ENCODE measurements at regions not wholly inside any gene's neighbourhood (a gene's known extent, or its start where the extent isn't known, plus 50 kb on each side); places are given as distances from the start of the nearest gene placed in this dataset.

DNA sequence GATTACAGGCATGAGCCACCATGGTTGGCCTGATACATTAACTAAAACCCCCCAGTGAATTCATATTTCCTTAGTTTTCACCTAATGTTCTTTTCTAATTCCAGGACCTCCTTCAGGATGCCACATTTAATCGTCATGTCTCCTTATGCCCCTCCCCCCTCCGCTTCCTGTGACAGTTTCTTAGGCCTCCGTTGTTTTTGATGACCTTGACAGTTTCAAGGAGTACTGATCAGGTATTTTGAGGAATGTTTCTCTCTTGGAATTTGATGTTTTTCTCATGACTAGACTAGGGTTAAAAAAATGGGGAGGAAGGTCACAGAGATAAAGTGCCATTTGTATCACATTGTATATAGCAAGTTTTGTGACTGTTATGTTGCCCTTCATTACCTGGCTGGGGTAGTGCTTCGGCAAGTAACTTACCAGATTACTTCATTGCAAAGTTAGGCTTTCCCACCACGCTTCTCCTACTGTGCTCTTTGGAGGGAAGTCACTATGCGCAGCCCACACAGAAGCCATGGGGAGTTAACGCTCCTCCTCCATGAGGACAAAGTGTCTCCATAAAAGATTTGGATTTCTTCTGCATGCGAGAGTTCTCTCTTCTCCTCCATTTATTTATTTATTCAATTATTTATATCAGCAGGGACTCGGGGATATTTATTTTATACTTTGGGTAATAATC is 99.5 kb downstream of the NCR2 start:
- DNase-seq (ENCODE audit: low read depth, low spot score): no peak
- TF ChIP-seq FOXP2 (optimal IDR thresholded peaks at IDR 0.05; ENCODE audit: control extremely low read depth, extremely low read length, insufficient read depth) (no peak), EZH2 (IDR thresholded peaks at IDR 0.05) (no peak), POLR2AphosphoS5 (IDR thresholded peaks at IDR 0.05; ENCODE audit: borderline replicate concordance, low read depth, low read length) (no peak)
- no peaks in the 10 kb centered on the region for H3K36me3 ChIP-seq (ENCODE audit: insufficient read depth, low read length)
- no peaks in the 10 kb centered on the region for H3K9me3 ChIP-seq (ENCODE audit: low read depth, low read length)
- no peak overlapping the region for H3K27ac ChIP-seq
- H3K9ac ChIP-seq (ENCODE audit: insufficient read length): no peak overlapping the region
- H3K4me3 ChIP-seq: no peak overlapping the region

DNA sequence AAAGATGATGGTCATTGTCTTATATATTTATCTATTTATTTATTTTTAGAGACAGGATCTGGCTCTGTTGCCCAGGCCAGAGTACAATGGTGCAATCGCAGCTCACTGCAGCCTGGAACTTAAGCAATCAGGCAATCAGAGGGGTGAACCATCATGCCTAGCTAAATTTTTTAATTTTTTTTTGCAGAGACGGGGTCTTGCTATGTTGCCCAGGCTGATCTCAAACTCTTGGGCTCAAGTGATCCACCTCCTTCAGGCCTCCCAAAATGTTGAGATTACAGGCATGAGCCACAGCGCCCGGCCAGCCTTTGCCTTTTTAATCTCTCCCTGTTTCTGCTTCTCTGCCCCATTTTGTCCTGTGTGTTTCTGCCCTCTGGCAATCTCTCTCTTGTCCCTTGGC is 102.2 kb downstream of the NCR2 start:
- Histone ChIP-seq H3K27ac (no peak overlapping the region), H3K4me3 (no peak overlapping the region), H3K9me3 (ENCODE audit: low read depth, low read length) (no peaks in the 10 kb centered on the region), H3K36me3 (ENCODE audit: insufficient read depth, low read length) (no peaks in the 10 kb centered on the region), H3K9ac (ENCODE audit: insufficient read length) (no peak overlapping the region)
- TF ChIP-seq FOXP2 (optimal IDR thresholded peaks at IDR 0.05; ENCODE audit: control extremely low read depth, extremely low read length, insufficient read depth) (no peak), EZH2 (IDR thresholded peaks at IDR 0.05) (no peak), POLR2AphosphoS5 (IDR thresholded peaks at IDR 0.05; ENCODE audit: borderline replicate concordance, low read depth, low read length) (no peak)
- no peak for DNase-seq (ENCODE audit: low read depth, low spot score)

DNA sequence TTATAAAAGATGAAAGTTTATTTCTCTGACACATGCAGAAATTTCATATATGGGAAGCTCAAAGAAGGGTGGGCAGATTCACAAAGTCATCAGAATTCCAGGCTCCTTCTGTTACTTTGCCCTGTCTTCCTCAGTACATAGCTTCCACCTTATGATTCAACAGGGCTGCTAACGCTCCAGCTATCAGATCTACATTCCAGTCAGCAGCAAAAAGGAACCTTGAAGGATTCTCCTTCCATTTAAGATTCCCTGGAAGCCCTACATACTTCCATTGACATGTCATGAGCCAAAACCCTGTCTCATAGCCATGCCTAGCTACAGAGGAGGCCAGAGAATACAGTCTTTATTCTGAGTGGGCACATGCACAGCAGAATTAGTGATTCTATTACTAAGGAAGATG is 103.3 kb downstream of the NCR2 start:
- H3K36me3 ChIP-seq (ENCODE audit: insufficient read depth, low read length): no peaks in the 10 kb centered on the region
- no peak for TF ChIP-seq POLR2AphosphoS5 (IDR thresholded peaks at IDR 0.05; ENCODE audit: borderline replicate concordance, low read depth, low read length)
- TF ChIP-seq EZH2 (IDR thresholded peaks at IDR 0.05): no peak
- no peak for TF ChIP-seq FOXP2 (optimal IDR thresholded peaks at IDR 0.05; ENCODE audit: control extremely low read depth, extremely low read length, insufficient read depth)
- no peak overlapping the region for H3K9ac ChIP-seq (ENCODE audit: insufficient read length)
- H3K9me3 ChIP-seq (ENCODE audit: low read depth, low read length): no peaks in the 10 kb centered on the region
- DNase-seq (ENCODE audit: low read depth, low spot score): no peak
- no peak overlapping the region for H3K4me3 ChIP-seq
- no peak overlapping the region for H3K27ac ChIP-seq

DNA sequence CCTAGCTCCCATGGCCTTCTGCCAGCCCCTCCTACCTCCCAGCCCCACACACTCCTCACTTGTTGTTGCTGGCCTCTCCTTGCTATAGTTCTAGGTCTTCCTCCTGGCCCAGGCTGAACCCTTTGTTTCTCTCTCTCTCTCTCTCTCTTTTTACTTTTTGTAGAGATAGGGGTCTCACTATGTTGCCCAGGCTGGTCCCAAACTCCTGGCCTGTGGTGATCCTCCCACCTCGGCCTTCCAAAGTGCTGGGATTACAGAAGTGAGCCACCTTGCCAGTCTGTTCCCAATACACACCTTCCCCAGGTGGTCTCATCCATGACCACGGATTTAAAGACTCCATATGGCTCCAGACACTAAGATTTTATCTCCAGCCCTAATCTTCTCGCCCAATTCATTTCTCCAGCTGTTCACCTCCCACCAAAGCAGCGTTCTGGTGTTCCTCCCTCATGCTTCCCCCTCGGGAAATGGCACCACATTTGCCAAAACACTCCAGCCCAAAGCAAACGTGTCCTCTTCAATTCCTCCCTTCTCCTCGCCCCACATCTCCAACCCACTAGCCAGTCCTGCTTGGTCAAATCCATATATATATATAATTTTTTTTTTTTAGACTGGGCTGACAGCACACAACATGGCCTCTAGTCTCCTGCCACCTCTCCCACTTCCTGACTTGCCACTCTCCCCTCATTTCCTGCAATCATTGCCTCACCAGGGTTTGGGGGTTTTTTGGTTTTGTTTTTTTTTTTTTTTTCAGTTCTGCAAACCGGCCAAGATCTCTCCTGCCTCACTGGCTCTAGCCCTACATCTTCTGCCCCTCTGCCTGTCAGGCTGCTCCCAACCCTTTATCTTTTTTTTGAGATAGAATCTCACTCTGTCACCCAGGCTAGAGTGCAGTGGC is 104.4 kb downstream of the NCR2 start:
- DNase-seq (ENCODE audit: low read depth, low spot score): no peak
- Histone ChIP-seq H3K27ac (no peak overlapping the region), H3K4me3 (no peak overlapping the region)

DNA sequence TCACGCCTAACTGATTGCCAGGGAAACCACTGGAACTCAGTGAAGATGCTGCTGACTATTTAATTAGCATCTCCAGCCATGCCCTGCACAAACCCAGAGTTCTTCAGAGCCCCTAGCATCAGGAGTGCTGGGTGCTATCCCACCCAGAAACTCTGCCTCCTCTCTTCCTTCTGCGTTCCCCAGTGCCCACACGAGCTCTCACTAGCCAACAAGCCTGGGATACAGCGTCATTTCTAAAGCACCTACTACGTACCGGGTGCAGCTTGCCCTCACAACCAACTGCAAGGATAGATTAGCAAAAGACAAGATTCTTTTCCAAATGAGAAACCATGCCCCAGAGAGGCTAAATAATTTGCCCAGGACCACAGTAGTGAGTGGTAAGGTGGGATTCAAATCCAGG is 105.2 kb upstream of the FOXP4 start:
- H3K9ac ChIP-seq (ENCODE audit: insufficient read length): no peak overlapping the region
- TF ChIP-seq EZH2 (IDR thresholded peaks at IDR 0.05) (no peak), FOXP2 (optimal IDR thresholded peaks at IDR 0.05; ENCODE audit: control extremely low read depth, extremely low read length, insufficient read depth) (no peak), POLR2AphosphoS5 (IDR thresholded peaks at IDR 0.05; ENCODE audit: borderline replicate concordance, low read depth, low read length) (no peak)
- no peaks in the 10 kb centered on the region for H3K36me3 ChIP-seq (ENCODE audit: insufficient read depth, low read length)
- H3K9me3 ChIP-seq (ENCODE audit: low read depth, low read length): no peaks in the 10 kb centered on the region
- no peak overlapping the region for H3K27ac ChIP-seq
- no peak overlapping the region for H3K4me3 ChIP-seq
- no peak for DNase-seq (ENCODE audit: low read depth, low spot score)

More for the DNA sequence above, 104.4 kb downstream of the NCR2 start:
- Histone ChIP-seq H3K9ac (ENCODE audit: insufficient read length) (no peak overlapping the region), H3K9me3 (ENCODE audit: low read depth, low read length) (no peaks in the 10 kb centered on the region), H3K36me3 (ENCODE audit: insufficient read depth, low read length) (no peaks in the 10 kb centered on the region)
- TF ChIP-seq EZH2 (IDR thresholded peaks at IDR 0.05): no peak
- no peak for TF ChIP-seq POLR2AphosphoS5 (IDR thresholded peaks at IDR 0.05; ENCODE audit: borderline replicate concordance, low read depth, low read length)
- no peak for TF ChIP-seq FOXP2 (optimal IDR thresholded peaks at IDR 0.05; ENCODE audit: control extremely low read depth, extremely low read length, insufficient read depth)

DNA sequence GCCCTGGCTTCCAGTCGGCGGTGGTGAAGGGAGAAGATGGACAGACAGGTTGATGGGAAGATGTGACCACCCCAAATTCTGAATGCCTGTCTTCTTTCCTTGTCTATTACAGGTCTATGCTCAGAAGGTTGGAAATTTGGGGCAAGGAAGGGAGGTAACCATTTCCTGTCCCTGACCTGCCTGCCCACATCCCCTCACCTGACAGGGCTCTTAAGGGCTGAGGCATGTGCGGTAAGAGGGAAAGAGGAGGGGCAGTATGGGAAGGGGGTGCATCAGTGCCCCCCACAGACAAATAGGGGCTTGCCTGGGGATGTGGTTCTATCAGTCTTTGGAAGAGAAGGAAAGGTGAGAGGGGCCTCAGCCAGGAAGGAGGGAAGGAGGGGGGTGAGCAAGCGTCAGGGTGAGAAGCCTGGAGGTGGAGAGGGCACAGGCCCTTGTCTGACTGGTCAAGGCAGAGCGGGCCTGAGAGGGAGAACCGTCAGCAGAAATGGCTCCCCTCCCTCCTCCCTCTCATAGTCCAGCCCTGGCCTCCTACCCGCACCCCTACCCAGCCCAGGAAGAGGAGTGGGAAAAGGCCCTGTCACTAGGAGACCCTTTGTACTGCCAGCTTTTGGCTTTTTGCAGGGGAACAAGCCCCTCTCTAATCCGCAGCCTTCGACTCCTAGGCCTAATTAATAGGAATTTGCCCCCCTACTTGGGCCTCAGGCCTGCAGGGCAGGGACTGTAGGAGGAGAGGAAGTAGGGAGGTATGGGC is 104.4 kb upstream of the FOXP4 start:
- Histone ChIP-seq H3K4me3 (no peak overlapping the region), H3K27ac (no peak overlapping the region), H3K36me3 (ENCODE audit: insufficient read depth, low read length) (no peaks in the 10 kb centered on the region), H3K9ac (ENCODE audit: insufficient read length) (no peak overlapping the region), H3K9me3 (ENCODE audit: low read depth, low read length) (no peaks in the 10 kb centered on the region)
- no peak for TF ChIP-seq POLR2AphosphoS5 (IDR thresholded peaks at IDR 0.05; ENCODE audit: borderline replicate concordance, low read depth, low read length)
- no peak for TF ChIP-seq EZH2 (IDR thresholded peaks at IDR 0.05)
- no peak for TF ChIP-seq FOXP2 (optimal IDR thresholded peaks at IDR 0.05; ENCODE audit: control extremely low read depth, extremely low read length, insufficient read depth)
- DNase-seq (ENCODE audit: low read depth, low spot score): no peak

DNA sequence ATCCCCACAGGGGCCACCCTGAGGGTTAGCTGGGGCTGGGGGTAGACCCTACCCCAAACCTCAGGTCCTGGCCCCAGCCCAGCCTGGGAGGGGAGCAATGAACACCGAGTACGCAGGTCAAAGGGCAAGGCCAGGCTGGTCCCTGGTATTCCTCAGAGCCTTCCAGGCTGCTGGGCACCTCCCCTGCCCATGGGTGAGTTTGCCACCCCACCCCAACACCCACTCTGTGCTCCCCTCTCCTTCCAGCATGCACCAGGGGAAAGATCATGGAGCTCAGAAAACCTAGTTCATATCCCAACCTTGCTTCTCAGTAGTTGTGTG is 103.9 kb upstream of the FOXP4 start:
- no peak for DNase-seq (ENCODE audit: low read depth, low spot score)
- TF ChIP-seq FOXP2 (optimal IDR thresholded peaks at IDR 0.05; ENCODE audit: control extremely low read depth, extremely low read length, insufficient read depth) (no peak), EZH2 (IDR thresholded peaks at IDR 0.05) (no peak), POLR2AphosphoS5 (IDR thresholded peaks at IDR 0.05; ENCODE audit: borderline replicate concordance, low read depth, low read length) (no peak)
- Histone ChIP-seq H3K36me3 (ENCODE audit: insufficient read depth, low read length) (no peaks in the 10 kb centered on the region), H3K4me3 (no peak overlapping the region), H3K9ac (ENCODE audit: insufficient read length) (no peak overlapping the region), H3K9me3 (ENCODE audit: low read depth, low read length) (no peaks in the 10 kb centered on the region), H3K27ac (no peak overlapping the region)
